Adipocyte (in vitro differentiated cells): ENCODE measurements at regions not wholly inside any gene's neighbourhood (a gene's known extent, or its start where the extent isn't known, plus 50 kb on each side); places are given as distances from the start of the nearest gene placed in this dataset.

Source experiments
- DNase-seq: peaks from one replicate; pipeline ENCODE4 v3.0.0-alpha.2; 2015; ENCODE audit warnings: low read depth
- H3K27me3 ChIP-seq: replicated peaks from 2 replicates; pipeline ENCODE4 v1.7.0; 2013; ENCODE audit warnings: mild to moderate bottlenecking, low read length, moderate library complexity; ENCODE audit not compliant: control insufficient read depth, insufficient read depth
- H3K36me3 ChIP-seq: 2 replicates; pipeline ENCODE4 v1.7.0; 2013; ENCODE audit warnings: low read length, mild to moderate bottlenecking, moderate library complexity; ENCODE audit not compliant: control insufficient read depth, insufficient read depth, severe bottlenecking
- H3K4me1 ChIP-seq: 2 replicates; pipeline ENCODE4 v1.7.0; 2013; ENCODE audit warnings: mild to moderate bottlenecking, low read length, moderate library complexity; ENCODE audit not compliant: control insufficient read depth, insufficient read depth
- H3K4me3 ChIP-seq: 2 replicates; pipeline ENCODE4 v1.7.0; 2013; ENCODE audit warnings: mild to moderate bottlenecking, low read length, moderate library complexity
- H3K9ac ChIP-seq: 2 replicates; pipeline ENCODE4 v1.7.0; 2013; ENCODE audit warnings: mild to moderate bottlenecking, low read length, moderate library complexity
- H3K9me3 ChIP-seq: 2 replicates; pipeline ENCODE4 v1.7.0; 2013; ENCODE audit warnings: mild to moderate bottlenecking, low read length, moderate library complexity; ENCODE audit not compliant: control insufficient read depth

DNA sequence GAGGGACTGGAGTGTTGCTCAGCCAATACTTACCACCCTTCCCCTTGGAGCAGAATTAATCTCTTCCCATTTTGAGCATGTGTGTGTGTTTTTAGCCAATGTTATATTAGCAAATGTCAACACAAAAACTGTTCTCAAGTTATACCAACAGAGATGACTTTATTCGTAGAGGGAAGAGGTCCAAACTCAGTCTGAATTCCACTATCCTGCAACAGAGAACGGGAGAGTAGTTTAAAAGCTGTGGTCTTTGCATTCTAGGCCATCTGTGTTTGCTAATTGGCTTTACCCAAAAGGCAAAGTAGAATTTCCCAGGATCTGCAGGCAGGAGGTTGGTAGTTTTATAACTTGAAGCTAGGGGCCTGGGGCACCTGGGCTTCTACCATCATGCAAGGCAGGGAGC lies 847.9 kb upstream of the TMEM132C start:
- Histone ChIP-seq H3K9me3 (peaks cover 42% of the 10 kb centered on the region), H3K27me3 (peaks cover 4% of the 10 kb centered on the region), H3K4me3 (no peak overlapping the region), H3K36me3 (no peaks in the 10 kb centered on the region), H3K4me1 (no peaks in the 10 kb centered on the region), H3K9ac (no peak overlapping the region)
- DNase-seq: no peak

- peaks cover 4% of the 10 kb centered on the region for H3K27me3 ChIP-seq
- no peaks in the 10 kb centered on the region for H3K4me1 ChIP-seq
- peaks cover 33% of the 10 kb centered on the region for H3K9me3 ChIP-seq
- H3K4me3 ChIP-seq: no peak overlapping the region
- H3K36me3 ChIP-seq: no peaks in the 10 kb centered on the region
- no peak overlapping the region for H3K9ac ChIP-seq
- DNase-seq: no peak
Measured at GRCh38 chr12:127421614-127422013, 845.4 kb upstream of the TMEM132C start.

DNA sequence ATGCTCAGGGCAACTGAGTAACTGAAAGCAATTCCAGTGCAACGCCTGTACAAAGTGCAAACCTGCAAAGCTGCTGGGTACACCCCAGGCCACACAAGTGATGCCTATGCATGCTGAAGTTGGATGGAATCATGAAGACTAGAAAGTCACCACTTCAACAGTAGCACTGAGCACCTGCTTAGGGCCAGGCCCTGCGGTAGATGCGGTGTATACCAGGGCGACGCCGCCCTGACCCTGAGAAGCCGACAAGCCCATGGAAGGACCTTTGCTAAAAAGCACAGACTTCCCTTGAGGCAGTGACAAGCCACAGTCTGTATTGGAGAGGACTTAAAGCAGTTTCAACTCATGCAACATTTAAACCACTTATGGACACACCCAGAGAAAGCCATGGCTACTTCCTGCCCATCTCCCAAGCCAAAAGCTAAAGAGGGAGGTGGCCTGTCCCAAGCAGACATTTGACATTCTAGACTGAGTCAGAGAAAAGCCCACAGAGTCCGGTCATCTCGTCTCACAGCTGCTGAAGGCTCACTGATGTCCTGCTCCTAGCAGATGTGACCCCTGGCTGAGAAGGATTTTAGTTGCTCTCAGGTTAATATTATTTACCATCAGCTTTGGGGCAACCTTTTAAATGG lies 843.9 kb upstream of the TMEM132C start:
- Histone ChIP-seq H3K4me3 (no peak overlapping the region), H3K36me3 (no peaks in the 10 kb centered on the region), H3K27me3 (peaks cover 4% of the 10 kb centered on the region), H3K9ac (no peak overlapping the region), H3K4me1 (no peaks in the 10 kb centered on the region), H3K9me3 (peaks cover 19% of the 10 kb centered on the region)
- no peak for DNase-seq

DNA sequence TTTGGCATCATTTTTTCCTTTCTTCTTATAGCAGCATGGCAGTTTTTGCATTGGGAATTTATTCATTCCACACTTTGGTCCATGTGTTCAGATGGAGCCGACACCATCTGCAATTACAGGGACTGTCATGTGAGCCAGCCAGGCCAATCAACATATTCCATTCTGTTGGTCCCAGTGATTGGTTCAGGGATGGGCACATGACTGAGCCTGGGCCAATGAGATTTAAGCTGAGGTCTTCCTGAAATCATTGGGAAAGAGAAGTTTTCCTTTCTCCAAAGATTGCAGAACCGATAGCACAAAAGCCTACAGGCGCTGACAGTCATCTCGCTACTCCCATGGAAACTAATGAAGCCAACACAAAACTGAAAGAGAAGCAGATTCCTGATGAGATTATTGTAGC lies 841.5 kb upstream of the TMEM132C start:
- Histone ChIP-seq H3K4me1 (no peaks in the 10 kb centered on the region), H3K9ac (no peak overlapping the region), H3K36me3 (no peaks in the 10 kb centered on the region), H3K27me3 (peaks cover 7% of the 10 kb centered on the region), H3K9me3 (no peaks in the 10 kb centered on the region), H3K4me3 (no peak overlapping the region)
- DNase-seq: no peak

DNA sequence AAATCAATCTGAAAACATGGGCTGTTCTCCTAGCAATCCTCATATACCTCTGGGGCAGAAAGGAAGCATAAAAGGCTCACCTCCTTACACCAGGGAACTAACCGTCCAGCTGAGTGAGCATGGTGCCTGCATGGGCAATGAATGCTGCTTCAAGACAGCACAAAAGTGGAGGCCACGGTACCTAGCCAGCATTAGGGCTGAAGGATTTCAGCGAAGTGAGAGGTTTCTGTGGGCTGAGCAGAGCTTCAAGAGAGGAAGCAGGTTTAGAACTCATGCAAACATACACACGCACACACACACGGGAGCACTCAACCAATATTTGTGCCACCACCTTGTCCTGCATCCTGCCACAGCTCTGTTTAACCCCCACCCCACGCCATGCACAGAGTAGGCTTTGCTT lies 838.5 kb upstream of the TMEM132C start:
- H3K27me3 ChIP-seq: peaks cover 15% of the 10 kb centered on the region
- no peak for DNase-seq

GRCh38 chr12:127429551-127430285 lies 837.3 kb upstream of the TMEM132C start:
- H3K4me1 ChIP-seq: no peaks in the 10 kb centered on the region
- no peaks in the 10 kb centered on the region for H3K36me3 ChIP-seq
- no peak overlapping the region for H3K4me3 ChIP-seq
- H3K9me3 ChIP-seq: no peaks in the 10 kb centered on the region
- H3K27me3 ChIP-seq: peaks cover 15% of the 10 kb centered on the region
- no peak for DNase-seq
- no peak overlapping the region for H3K9ac ChIP-seq

More for the DNA sequence above, 838.5 kb upstream of the TMEM132C start:
- Histone ChIP-seq H3K36me3 (no peaks in the 10 kb centered on the region), H3K4me1 (no peaks in the 10 kb centered on the region), H3K9me3 (no peaks in the 10 kb centered on the region), H3K4me3 (no peak overlapping the region), H3K9ac (no peak overlapping the region)

DNA sequence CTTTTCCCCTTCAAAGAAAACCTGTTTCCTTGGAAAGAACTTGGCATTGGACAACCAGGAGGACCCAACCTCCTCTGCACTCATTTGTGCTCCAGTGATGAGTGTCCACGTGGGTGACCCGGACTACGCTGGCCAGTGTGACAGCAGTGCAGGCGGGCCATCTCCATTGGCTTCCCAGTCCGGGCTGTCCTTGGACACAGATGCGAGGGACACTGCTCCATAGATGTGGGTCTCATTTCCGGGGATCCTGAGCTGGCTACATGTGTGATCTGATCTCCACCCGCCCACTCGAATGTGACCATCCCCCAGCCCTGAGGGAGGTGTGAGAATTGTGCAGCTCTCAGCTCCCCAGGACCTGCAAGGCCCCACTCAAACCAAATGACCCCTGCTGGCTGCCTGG lies 836.6 kb upstream of the TMEM132C start:
- DNase-seq: no peak
- no peaks in the 10 kb centered on the region for H3K36me3 ChIP-seq
- no peak overlapping the region for H3K9ac ChIP-seq
- peaks cover 15% of the 10 kb centered on the region for H3K27me3 ChIP-seq
- no peak overlapping the region for H3K4me3 ChIP-seq
- H3K9me3 ChIP-seq: peaks cover 2% of the 10 kb centered on the region
- no peaks in the 10 kb centered on the region for H3K4me1 ChIP-seq

DNA sequence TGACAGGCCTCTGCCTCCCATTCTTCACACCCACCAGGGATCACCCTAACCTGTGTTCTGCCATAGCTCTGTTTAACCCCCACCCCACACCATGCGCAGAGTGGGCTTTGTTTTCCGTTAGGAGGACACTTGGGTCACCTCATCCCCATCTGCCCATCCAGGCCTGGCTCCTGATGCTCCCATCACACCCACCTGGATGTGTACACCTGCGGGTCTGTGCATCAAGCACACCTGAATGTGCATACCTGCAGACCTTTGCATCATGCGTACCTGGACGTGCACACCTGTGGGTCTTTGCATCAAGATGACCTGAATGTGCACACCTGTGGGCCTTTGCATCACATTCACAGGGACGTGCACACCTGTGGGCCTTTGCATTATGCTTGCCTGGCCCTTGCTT lies 835.8 kb upstream of the TMEM132C start:
- Histone ChIP-seq H3K36me3 (no peaks in the 10 kb centered on the region), H3K9me3 (peaks cover 8% of the 10 kb centered on the region), H3K4me1 (no peaks in the 10 kb centered on the region), H3K27me3 (peaks cover 15% of the 10 kb centered on the region), H3K9ac (no peak overlapping the region), H3K4me3 (no peak overlapping the region)
- DNase-seq: no peak

- Histone ChIP-seq H3K27me3 (peaks cover 15% of the 10 kb centered on the region), H3K9me3 (peaks cover 10% of the 10 kb centered on the region), H3K4me1 (no peaks in the 10 kb centered on the region), H3K9ac (no peak overlapping the region), H3K36me3 (no peaks in the 10 kb centered on the region), H3K4me3 (no peak overlapping the region)
- no peak for DNase-seq
Measured at GRCh38 chr12:127431594-127431993, 835.4 kb upstream of the TMEM132C start.

DNA sequence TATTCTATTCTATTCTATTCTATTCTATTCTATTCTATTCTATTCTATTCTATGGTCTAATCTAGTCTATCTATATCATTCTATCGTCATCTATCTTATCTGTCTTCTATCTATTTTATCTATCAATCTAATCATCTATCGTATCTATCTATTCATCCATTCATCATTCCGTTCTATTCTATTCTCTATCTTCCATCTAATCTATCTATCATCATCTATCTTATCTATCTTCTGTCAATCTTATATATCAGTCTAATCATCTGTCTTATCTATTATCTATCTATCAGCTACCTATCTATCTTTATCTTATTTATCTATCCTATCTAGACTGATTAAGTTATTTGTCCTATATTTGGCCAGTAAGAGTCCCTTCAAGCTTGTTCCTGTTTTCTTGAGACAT lies 831.5 kb upstream of the TMEM132C start:
- H3K4me1 ChIP-seq: no peaks in the 10 kb centered on the region
- H3K27me3 ChIP-seq: peaks cover 8% of the 10 kb centered on the region
- H3K9ac ChIP-seq: no peak overlapping the region
- H3K9me3 ChIP-seq: peaks cover 13% of the 10 kb centered on the region
- no peak for DNase-seq
- no peak overlapping the region for H3K4me3 ChIP-seq
- H3K36me3 ChIP-seq: no peaks in the 10 kb centered on the region

DNA sequence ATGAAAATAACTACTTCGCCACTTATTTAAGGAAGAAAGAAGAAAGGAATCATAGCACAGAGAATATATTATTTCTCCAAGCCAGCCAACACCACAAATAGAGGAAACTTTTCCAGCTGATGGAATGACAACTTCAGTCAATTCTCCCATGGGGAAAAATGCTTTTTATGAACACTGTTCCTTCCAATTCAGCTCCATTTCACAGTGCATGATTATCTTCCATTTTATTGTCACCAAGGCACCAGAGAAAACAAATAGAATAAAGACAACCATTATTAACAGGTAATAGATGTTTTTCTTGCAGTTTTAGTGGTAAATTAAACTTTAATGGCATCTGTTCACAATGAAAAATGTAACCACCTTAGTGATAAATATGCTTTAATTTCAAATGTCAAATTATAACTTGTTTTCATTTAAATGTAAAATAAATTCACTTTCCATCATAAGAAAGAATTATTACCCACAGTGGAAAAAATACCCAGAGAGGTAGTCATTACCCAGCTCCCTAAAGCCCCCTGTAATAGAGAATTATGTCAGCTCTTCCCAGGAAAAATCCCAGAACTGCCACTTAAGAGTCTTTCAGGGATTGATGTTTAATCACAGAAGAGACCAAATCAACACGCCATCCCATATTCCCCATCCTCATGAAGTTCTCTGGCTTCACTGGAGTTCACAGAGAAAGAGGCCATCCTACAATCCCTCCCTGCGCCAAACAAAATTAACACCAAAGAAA lies 828.3 kb upstream of the TMEM132C start:
- no peaks in the 10 kb centered on the region for H3K4me1 ChIP-seq
- H3K36me3 ChIP-seq: no peaks in the 10 kb centered on the region

More for the DNA sequence above, 828.3 kb upstream of the TMEM132C start:
- Histone ChIP-seq H3K9me3 (peaks cover 13% of the 10 kb centered on the region), H3K9ac (no peak overlapping the region), H3K4me3 (no peak overlapping the region), H3K27me3 (no peaks in the 10 kb centered on the region)
- no peak for DNase-seq
